Right ventricle myocardium inferior (tissue), 1 donor: ENCODE measurements at regions not wholly inside any gene's neighbourhood (a gene's known extent, or its start where the extent isn't known, plus 50 kb on each side); places are given as distances from the start of the nearest gene placed in this dataset.

Experiments
- ATAC-seq: fragments of 200-7000 bp; cut with Tn5 transposase; one replicate; pipeline ENCODE4 v1.9.1; 2020; ENCODE audit warnings: mild to moderate bottlenecking, moderate library complexity
- DNase-seq: peaks from one replicate; pipeline ENCODE4 v3.0.0; 2021; ENCODE audit errors: missing footprints
- intact Hi-C: fragments of 100-400 bp; cut with DNase I; formaldehyde crosslinking; loops from one replicate; pipeline ENCODE4 v1.11.0; 2022
- donor health status: DM: no; HTN: yes; CAD: no; lungs with severe emphysema.

DNA sequence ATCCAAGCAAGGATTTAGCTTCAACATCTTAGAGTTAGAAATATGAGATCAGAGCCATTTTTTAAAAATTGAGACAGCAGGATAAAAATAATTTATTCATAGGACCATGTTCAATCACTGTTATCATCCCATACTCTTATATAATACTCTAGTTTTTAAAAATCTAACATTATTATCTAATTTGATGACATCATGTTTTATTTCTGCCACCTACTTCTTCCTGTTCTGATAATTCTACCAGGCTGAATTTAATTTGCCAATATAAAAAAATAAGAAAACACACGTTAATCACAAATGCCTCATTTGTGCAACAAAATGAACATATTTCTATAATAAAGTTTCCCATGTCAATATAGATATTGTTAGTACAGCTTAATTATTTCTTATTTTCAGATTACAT, 621.7 kb downstream of the KCNJ3 start:
- no peak for DNase-seq
- intact Hi-C loops, result no loop called here

DNA sequence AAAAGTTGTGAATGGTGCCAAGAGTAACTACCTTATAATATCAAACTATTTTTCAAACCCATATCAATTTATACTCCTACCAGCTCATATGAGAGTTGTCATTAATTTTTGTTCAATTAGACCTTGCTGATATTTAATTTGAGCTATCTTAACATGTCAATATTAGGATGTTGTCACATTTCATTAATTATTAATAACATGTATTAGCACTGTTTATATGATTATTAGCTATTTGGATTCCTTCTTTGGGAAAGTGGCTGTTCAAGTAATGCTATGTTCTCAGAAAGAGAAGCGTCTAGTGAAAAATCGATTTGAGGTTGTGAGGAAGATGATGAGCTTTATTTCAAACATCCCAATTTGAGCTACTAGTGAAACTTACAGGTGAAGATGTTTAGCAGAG, 620.2 kb downstream of the KCNJ3 start:
- intact Hi-C loops, result no loop called here
- ATAC-seq (no peak), DNase-seq (no peak)

More for the DNA sequence above, 621.7 kb downstream of the KCNJ3 start:
- no peak for ATAC-seq

DNA sequence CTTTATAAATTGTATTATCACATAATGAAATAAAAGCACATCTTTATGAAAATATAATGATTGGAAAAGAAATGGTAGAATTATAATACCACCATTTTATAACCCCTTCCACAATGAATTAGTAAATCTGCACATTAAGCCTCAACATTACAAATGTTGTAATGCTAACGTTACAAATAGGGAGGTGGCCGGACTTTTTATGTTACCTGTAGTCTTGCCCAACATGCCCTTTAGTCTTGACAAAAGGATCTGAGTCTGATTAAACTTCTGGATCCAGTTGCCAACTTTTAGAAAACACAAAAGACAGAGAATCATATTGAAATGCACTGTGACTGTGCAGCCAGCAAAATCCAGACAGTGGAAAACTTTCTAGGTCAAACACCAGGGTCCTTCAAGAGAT, 617.3 kb downstream of the KCNJ3 start:
- intact Hi-C loops, result no loop called here
- DNase-seq (no peak), ATAC-seq (no peak)

DNA sequence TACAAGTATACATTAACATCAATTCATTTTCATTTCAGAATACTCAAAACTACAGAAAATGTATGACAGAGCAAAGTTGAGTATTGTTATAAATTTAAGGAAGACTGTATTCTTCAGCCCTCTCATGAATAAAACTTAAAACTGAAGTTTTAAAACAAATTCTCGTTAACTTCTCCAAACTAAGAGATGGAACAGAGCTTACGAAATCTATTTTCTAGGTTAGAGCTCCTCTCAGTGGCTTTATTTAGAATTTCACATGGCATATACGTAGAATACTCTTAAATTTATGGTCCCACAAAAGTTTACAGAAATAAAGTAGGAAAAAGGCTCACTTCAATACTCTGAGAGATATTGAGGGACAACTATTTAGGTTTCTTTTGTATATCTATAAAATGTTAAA, 612.1 kb downstream of the KCNJ3 start:
- ATAC-seq, result no peak
- DNase-seq, result no peak
- intact Hi-C loops, result no loop called here

DNA sequence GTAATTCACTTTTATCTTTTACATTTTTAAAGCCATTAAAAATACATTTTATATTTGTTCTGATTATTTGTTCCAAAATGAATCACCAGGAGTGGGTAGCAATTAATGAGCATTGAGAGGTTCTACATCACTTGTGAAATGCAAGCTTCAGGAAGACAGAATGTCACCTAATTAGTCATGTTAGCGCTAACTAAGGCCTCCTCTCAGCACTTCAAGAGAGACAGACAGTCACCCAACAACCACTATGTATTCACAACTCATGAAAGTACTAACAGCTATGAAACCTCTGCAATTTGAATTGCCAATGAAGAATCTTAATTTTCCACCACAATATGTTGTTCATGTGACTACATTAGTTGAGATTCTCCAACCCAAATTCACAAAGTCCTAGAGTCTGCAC, 611.0 kb downstream of the KCNJ3 start:
- DNase-seq (no peak), ATAC-seq (no peak)
- intact Hi-C loops, result no loop called here

DNA sequence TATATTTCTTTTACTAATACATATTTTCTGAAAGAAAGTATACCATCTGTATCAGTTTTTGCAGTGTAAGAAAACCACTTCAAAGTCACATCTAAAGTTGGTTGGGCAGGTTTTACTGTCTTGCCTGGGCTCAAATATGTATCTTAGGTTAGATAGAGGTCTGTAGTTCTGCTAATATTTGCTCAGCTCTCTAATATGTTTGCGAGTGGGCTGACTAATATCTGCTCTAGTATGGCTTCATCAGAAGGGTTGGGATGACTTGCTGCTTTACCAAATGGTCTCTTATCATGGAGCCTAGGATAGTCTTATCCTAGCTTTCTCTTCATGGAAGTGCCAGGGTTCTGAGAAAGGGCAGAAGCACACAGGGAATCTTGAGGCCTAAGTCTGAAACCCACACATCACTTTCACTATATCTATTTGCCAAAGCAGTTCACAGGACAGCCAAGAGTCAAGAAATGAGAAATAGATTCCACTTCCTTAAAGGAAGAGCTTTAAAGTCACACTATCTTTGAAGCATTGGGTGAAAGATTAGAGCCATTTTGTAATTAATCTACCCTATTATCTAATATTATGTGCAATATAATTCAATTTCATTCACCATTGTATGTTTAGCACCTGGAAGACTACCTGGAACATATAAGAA, 610.0 kb downstream of the KCNJ3 start:
- intact Hi-C loops, result no loop called here
- DNase-seq, result no peak
- no peak for ATAC-seq

DNA sequence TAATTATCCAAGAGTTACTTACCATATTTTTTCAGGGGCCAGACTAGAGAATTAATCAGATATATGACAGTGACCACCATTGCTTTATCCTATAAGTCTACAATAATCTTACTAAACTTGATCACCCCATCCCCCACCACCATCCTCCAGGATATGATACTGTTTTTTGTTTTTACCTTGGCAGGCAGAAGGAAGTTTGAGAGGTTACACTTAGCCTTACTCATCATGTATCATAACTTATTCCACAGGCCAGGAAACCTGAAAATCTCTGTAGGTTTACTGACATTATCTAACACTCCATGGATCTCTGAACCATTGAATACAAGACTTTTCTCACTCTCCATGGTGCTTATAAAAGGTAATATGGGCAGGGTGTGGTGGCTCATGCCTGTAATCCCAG, 602.7 kb downstream of the KCNJ3 start:
- no peak for ATAC-seq
- no peak for DNase-seq
- intact Hi-C loops, result no loop called here

DNA sequence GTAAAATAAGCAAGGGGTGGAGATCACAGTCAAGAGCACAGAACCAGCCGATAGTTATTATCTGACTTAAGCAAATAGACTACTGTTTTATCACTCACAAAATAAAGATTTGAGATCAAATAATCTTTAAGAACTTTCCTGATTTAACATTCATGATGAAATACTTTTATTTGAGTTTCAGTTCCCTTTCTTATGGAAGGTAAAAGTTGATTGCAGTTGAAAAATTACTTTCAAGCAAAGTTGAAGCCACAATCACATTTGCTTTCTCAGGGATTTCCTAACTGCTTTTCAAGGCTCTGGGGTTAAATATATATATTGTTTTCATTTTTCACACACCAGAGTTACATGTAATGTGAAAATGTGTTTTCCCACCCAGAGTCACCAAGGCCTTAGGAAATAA, 599.5 kb downstream of the KCNJ3 start:
- ATAC-seq (no peak), DNase-seq (no peak)
- intact Hi-C loops, result no loop called here

DNA sequence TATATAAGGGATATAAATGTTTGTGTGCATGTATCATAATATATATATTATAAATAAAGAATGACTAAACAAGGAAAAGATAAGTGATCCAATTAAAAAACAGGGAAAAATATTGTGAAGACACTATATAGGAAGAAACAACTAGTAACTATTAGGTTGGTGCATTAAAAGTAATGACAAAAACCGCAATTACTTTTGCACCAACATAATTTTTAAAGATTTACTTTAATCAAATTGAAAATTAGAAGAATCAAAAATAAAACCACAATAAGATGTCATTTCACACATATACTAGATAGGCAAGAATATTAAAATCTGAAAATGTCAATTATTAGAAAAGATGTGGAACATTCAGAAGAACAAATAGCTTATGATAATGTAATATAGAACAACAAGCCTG, 595.9 kb downstream of the KCNJ3 start:
- ATAC-seq (no peak), DNase-seq (no peak)
- intact Hi-C loops, result no loop called here

DNA sequence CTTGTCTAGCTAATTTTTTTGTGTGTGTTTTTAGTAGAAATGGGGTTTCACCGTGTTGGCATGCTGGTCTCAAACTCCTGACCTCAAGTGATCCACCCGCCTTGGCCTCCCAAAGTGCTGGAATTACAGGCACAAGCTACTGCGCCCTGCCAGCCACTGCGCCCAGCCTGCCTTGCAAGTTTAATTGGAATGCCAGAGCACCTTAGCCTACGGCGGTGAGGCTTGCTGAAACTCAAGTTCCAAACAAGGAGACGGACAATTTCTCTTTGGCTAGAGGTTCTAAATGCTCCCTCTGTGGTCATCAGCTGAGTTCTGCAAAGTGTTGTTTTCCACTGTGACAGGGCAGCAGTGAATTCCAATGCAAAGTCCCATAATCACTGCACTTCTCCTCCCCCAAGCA, 583.4 kb downstream of the KCNJ3 start:
- DNase-seq, result no peak
- no peak for ATAC-seq
- intact Hi-C loops, result no loop called here

DNA sequence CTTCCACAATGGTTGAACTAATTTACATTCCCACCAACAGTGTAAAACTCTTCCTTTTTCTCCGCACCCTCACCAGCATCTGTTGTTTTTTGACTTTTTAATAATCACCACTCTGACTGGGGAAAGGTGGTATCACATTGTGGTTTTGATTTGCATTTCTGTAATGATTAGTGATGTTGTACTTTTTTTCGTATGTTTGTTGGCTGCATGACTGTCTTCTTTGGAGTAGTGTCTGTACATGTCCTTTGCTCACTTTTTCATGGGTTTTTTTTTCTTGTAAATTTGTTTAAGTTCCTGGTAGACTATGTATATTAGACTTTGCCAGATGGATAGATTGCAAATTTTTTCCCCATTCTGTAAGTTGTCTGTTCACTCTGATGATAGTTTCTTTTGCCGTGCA, 574.8 kb downstream of the KCNJ3 start:
- intact Hi-C loops, result no loop called here
- ATAC-seq (no peak), DNase-seq (no peak)

DNA sequence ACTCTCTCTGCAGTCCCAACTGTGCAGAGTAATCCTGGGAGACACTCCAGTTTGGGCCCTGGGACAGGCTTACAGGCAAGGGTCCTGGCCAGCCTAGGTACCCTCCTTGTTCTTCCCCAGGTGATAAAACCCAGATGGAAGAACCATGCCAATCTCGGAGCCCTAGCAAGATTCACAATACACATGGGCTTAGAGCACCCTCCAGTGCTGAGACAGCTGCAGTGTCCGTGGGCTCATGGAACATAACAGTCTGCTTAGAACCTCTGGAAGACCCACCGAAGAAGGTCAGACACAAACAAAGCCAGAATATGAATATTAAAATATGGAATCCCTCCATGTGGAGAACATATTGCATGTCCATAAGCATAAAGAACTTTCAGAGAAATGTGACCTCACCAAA, 568.1 kb downstream of the KCNJ3 start:
- intact Hi-C loops, result no loop called here
- ATAC-seq, result no peak

DNA sequence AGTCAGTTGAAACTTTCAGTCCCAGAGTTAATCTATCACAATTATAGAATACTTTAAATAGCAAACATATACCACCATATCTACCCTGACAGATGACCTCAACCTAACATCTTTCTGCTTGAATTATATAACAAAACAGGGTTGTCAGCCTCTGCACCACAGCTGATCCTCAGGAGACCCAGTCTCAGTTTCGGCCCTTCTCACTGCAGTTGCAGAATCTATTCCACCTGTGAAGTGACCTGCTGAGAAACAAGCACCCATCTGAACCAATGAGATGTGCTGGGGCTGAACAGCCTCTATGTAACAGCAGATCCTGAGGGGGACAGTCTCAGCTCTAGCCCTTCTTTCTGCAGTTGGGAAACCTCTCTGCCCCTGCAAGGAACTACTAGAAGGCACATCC, 567.6 kb downstream of the KCNJ3 start:
- DNase-seq, result no peak
- ATAC-seq, result no peak
- intact Hi-C loops, result no loop called here

More for the DNA sequence above, 568.1 kb downstream of the KCNJ3 start:
- no peak for DNase-seq

DNA sequence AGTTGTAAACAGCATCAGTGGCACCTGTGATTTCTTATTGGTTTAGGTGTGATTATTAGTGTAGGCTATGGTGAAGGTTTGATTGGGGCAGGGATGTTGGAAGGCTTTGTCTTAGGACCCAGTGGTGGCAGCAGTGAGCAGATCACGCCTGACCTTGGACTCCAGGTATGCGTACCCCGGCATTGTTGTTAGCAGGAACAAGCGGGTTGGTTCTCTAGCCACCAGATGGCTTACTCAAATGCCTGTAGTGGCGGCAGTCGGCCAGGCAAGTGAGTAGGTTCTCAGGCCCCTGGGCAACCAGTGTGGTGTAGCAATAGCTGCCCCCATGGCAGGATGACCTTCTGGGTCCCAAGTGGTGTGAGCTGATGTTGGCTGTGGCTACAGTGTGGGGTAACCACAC, 558.3 kb downstream of the KCNJ3 start:
- no peak for ATAC-seq
- intact Hi-C loops, result no loop called here
- DNase-seq, result no peak

DNA sequence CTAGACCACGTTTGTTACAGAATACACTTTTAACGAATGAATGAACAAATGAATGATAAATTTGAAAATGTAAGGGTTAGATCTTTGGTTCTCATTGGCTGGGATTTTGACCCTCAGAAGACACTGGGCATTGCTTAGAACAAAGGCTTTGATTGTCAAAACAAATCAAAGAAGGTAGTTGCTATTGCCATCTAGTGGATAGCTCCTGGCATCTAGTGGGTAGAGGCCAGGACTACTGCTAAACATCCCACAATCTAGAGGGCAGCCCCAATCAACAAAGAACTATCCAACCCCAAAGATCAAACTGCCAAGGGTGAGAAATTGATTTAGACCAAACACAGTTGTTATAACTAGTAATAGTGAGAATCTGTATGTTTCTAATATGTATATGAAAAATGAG, 552.3 kb downstream of the KCNJ3 start:
- DNase-seq, result no peak
- ATAC-seq, result no peak
- intact Hi-C loops, result no loop called here

DNA sequence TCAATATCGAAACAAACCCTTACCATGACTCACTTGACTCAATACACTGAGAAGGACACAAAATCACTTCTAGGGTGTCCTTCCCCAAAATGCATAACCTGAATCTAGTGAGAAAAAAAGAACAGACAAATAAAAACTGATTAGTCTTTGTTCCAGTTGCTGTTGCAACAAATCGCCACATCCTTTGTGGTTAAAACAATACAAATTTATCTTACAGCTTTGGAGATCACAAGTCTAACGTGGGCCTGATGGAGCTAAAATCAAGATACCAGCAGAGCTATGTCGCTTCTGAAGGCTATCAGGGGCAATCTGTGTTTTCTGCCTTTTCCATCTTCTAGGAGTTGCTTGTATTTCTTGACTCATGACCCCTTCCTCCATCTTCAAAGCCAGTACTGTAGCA, 541.7 kb downstream of the KCNJ3 start:
- ATAC-seq (no peak), DNase-seq (no peak)
- intact Hi-C loops, result no loop called here

DNA sequence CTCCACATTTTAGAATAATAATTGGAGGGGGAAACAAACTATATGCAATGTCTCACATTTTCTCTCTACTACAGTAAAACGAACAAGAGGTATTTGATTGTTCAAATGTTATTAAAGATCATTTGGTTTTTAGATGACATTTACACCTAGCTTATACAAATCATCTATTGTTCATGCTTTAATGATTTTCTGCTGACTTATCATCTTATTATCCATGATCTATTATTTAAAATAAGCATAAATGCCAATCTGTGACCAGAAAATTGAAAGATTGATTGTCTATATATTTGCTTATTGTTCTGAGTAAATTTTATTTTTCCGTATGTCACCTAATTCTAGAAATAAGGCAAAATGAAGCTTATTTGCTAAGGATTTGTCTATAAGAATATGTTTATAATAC, 537.2 kb downstream of the KCNJ3 start:
- intact Hi-C loops, result no loop called here
- ATAC-seq, result no peak
- DNase-seq, result no peak

DNA sequence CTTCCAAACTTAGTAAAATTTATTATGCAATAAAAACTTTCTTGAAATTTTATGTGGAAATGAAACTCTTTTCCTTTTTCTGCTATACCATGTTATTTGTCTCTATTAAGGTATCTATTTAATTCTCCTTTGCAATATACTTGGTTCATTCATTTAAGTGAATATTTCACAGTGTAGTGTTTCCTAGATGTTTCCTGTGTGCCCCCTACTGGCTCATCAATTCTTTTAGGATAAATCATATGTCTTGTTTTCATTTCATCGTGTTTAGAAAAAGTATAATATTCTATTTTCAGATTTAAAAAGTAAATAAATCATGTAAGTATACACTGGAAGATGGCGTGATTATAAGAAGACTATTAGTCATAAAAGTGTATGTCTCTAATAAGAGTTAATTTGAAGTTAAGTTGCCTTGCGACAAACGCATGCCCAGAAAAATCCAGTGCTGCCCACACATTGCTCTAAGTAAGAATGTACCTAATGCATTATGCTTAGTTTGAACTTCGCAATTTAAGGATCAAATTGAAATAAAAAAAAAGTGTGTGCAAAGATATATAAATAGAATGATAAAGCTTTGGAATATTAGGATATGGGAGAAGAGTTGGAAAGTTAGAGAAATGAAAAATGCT, 525.4 kb downstream of the KCNJ3 start:
- ATAC-seq (no peak), DNase-seq (no peak)
- intact Hi-C loops, result no loop called here

DNA sequence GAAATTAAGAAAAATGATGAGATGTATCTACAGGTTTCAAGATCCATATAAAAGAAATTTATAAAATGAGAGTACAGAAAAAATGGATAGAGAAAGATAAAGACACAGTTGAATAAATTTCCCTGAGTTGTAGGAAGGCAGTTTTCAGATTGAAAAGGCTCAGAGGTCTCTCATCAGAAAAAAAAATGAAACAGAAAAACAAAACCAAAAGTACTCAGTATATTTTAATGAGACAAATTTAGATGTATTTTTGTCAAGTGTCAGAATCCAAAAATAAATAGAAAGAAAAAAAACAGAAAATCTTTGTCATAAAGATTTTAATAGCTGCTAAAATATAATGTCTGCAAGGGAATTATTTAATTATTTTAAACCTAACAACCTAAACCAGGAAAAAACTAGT, 520.5 kb downstream of the KCNJ3 start:
- ATAC-seq (no peak), DNase-seq (no peak)
- intact Hi-C loops, result no loop called here

DNA sequence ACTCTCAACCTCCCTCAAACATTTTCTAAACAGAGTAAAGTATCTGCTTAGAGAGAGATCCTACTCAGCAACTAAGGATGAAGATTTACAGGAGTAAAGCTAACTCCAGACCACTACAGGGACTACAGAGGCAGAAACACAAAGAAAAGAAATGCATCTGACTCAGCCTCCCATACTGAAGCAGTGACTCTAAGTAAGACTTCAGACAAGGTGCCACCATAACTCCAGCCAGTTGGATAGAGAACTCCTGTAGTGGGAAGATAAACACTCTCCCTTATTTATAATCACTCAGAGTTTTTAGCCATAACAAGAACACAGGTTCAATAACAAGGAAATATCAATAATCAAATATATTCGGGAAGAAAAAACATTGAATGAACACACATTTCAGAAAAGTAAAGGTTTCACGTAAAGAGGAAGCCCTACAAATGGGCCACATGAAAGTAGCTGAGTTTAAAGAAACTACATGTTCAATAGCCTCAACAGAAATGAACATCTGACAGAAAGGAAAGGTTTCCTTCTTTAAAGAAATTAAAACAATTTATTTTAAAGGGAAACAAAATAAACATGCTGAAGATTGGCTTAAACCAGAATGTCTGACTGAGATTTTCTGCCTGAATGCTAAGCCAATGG, 519.9 kb downstream of the KCNJ3 start:
- intact Hi-C loops, result no loop called here
- DNase-seq (no peak), ATAC-seq (no peak)
